A673 (cell line): ENCODE measurements at regions not wholly inside any gene's neighbourhood (a gene's known extent, or its start where the extent isn't known, plus 50 kb on each side); places are given as distances from the start of the nearest gene placed in this dataset.

ENCODE experiments used
- BruUV-seq: library from RNA; stranded (reverse); fragments of 400-500 nt; replicated peaks from 2 replicates; lab custom pipeline; 2021; lab: Mats Ljungman, UMichigan
- CTCF ChIA-PET: fragments of 300-600 bp; sonication (Branson Sonifier 250); formaldehyde crosslinking; loops from one replicate; lab custom pipeline; 2022; ENCODE audit warnings: antibody characterized with exemption; lab: Charles Lee
- POLR2A ChIA-PET: fragments of 300-600 bp; sonication (Branson Sonifier 250); formaldehyde crosslinking; loops from one replicate; lab custom pipeline; 2022; ENCODE audit warnings: antibody characterized with exemption; ENCODE audit not compliant: low non-redundant PET; lab: Charles Lee
- DNase-seq: peaks from one replicate; pipeline ENCODE4 v3.0.0-alpha.2; 2015; ENCODE audit warnings: low spot score
- H3K27ac ChIP-seq: fragments of 200-600 bp; sonication (generic); 2 replicates; pipeline ENCODE4 v1.5.1; 2016; ENCODE audit warnings: mixed run types, low read depth, mild to moderate bottlenecking, mixed read lengths, antibody characterized with exemption, low read length; ENCODE audit not compliant: poor library complexity, severe bottlenecking
- H3K27me3 ChIP-seq: fragments of 200-600 bp; sonication (generic); replicated peaks from 2 replicates; pipeline ENCODE4 v1.6.1; 2017; ENCODE audit warnings: mixed run types, low read depth, mild to moderate bottlenecking, mixed read lengths, antibody characterized with exemption, low read length; ENCODE audit not compliant: insufficient read depth, poor library complexity
- H3K36me3 ChIP-seq: fragments of 200-600 bp; sonication (generic); 2 replicates; pipeline ENCODE4 v1.6.1; 2016; ENCODE audit warnings: mixed run types, mild to moderate bottlenecking, mixed read lengths, antibody characterized with exemption, low read length; ENCODE audit not compliant: insufficient read depth, poor library complexity, severe bottlenecking
- H3K4me1 ChIP-seq: fragments of 200-600 bp; sonication (generic); 2 replicates; pipeline ENCODE4 v1.6.1; 2017; ENCODE audit warnings: mixed run types, mild to moderate bottlenecking, mixed read lengths, antibody characterized with exemption, low read length; ENCODE audit not compliant: insufficient read depth, poor library complexity, severe bottlenecking
- H3K4me3 ChIP-seq: fragments of 200-600 bp; sonication (generic); 2 replicates; pipeline ENCODE4 v1.5.1; 2016; ENCODE audit warnings: low read depth, mixed run types, mild to moderate bottlenecking, mixed read lengths, low read length; ENCODE audit not compliant: poor library complexity, severe bottlenecking
- H3K9me3 ChIP-seq: fragments of 200-600 bp; sonication (generic); 2 replicates; pipeline ENCODE4 v1.6.1; 2016; ENCODE audit warnings: mixed run types, low read depth, mild to moderate bottlenecking, mixed read lengths, antibody characterized with exemption, low read length; ENCODE audit not compliant: poor library complexity, severe bottlenecking
- CTCF ChIP-seq: fragments of 300-800, 200-600 bp; sonication (generic); conservative IDR thresholded peaks from 2 replicates; pipeline ENCODE4 v1.5.1; 2017; ENCODE audit warnings: low read depth, mild to moderate bottlenecking, antibody characterized with exemption, low read length, moderate library complexity, mixed read lengths
- EZH2 ChIP-seq: fragments of 200-600 bp; sonication (generic); IDR thresholded peaks from 2 replicates; pipeline ENCODE4 v1.6.1; 2017; ENCODE audit warnings: borderline replicate concordance, low read depth, mild to moderate bottlenecking, mixed read lengths, antibody characterized with exemption, low read length; ENCODE audit not compliant: poor library complexity, severe bottlenecking
- intact Hi-C: fragments of 100-400 bp; cut with micrococcal nuclease; formaldehyde crosslinking; loops from one replicate; pipeline ENCODE4 v1.10.0; 2022; ENCODE audit not compliant: unreplicated experiment

GRCh38 chrX:139020801-139021200 is 309.3 kb upstream of the FGF13 start:
- Histone ChIP-seq H3K9me3 (peaks cover 8% of the 10 kb centered on the region), H3K27me3 (no peaks in the 10 kb centered on the region), H3K4me1 (peaks cover 14% of the 10 kb centered on the region), H3K36me3 (no peaks in the 10 kb centered on the region), H3K4me3 (no peak overlapping the region), H3K27ac (peak overlapping the region; percentile 32)
- DNase-seq = no peak
- intact Hi-C loops = no loop called here
- no TSS peak for BruUV-seq
- ChIA-PET POLR2A (no interaction called here), CTCF (no interaction called here)
- TF ChIP-seq CTCF (no peak), EZH2 (no peak)

- H3K4me1 ChIP-seq = peaks cover 14% of the 10 kb centered on the region
Measured at GRCh38 chrX:139018436-139018835, 306.9 kb upstream of the FGF13 start.

GRCh38 chrX:139015627-139016026 is 304.1 kb upstream of the FGF13 start:
- peaks cover 35% of the 10 kb centered on the region for H3K9me3 ChIP-seq
- no peaks in the 10 kb centered on the region for H3K36me3 ChIP-seq
- no peak for TF ChIP-seq EZH2
- no peak for TF ChIP-seq CTCF
- BruUV-seq = no TSS peak
- peaks cover 6% of the 10 kb centered on the region for H3K4me1 ChIP-seq
- ChIA-PET POLR2A (no interaction called here), CTCF (no interaction called here)
- intact Hi-C loops = no loop called here
- no peaks in the 10 kb centered on the region for H3K27me3 ChIP-seq
- no peak overlapping the region for H3K4me3 ChIP-seq
- DNase-seq = no peak
- no peak overlapping the region for H3K27ac ChIP-seq

More at GRCh38 chrX:139018436-139018835, 306.9 kb upstream of the FGF13 start:
- DNase-seq = no peak
- no TSS peak for BruUV-seq
- TF ChIP-seq CTCF (no peak), EZH2 (no peak)
- H3K27me3 ChIP-seq = no peaks in the 10 kb centered on the region
- no peak overlapping the region for H3K4me3 ChIP-seq
- H3K27ac ChIP-seq = no peak overlapping the region
- intact Hi-C loops = no loop called here
- H3K36me3 ChIP-seq = no peaks in the 10 kb centered on the region
- peaks cover 25% of the 10 kb centered on the region for H3K9me3 ChIP-seq
- ChIA-PET POLR2A (no interaction called here), CTCF (no interaction called here)
